ENCODE measurements at regions not wholly inside any gene's neighbourhood (a gene's known extent, or its start where the extent isn't known, plus 50 kb on each side); places are given as distances from the start of the nearest gene placed in this dataset.

DNA sequence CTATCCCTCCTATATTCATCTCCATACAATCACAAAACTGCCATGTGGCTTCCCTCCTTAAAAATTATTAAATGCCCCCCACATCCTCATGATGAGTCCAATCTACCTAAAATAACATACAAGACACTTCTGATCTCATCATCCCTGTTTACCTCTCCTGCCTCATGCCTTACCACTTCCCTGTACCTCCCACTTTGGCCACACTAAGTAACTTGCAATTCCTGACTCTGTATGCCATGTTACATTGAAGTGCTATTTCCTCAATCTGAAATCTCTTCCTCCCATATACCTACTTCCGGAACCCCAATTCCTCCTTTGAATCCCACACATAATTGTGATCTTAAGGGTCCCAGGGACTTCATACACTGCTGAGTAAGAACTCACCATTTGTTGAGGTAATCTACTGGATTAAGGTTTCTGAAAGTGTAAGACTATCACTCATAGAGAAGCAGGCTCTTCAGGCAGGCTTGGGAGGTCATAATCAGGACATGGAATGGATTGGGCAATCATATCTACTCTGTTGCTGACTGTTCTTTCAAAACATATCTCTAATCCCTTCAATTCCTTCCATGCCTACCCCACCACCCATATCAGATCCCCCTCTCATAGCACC, 117.6 kb upstream of the PLEKHG7 start:
- no peak overlapping the region for H3K27ac ChIP-seq (ENCODE audit: low read depth, low read length, poor library complexity, severe bottlenecking)
- DNase-seq (ENCODE audit: low spot score): no peak
- BruUV-seq (replicated peaks): no TSS peak
- TF ChIP-seq EZH2 (IDR thresholded peaks at IDR 0.05; ENCODE audit: borderline replicate concordance, low read depth, low read length, poor library complexity, severe bottlenecking): no peak
- TF ChIP-seq, protein P1, sequence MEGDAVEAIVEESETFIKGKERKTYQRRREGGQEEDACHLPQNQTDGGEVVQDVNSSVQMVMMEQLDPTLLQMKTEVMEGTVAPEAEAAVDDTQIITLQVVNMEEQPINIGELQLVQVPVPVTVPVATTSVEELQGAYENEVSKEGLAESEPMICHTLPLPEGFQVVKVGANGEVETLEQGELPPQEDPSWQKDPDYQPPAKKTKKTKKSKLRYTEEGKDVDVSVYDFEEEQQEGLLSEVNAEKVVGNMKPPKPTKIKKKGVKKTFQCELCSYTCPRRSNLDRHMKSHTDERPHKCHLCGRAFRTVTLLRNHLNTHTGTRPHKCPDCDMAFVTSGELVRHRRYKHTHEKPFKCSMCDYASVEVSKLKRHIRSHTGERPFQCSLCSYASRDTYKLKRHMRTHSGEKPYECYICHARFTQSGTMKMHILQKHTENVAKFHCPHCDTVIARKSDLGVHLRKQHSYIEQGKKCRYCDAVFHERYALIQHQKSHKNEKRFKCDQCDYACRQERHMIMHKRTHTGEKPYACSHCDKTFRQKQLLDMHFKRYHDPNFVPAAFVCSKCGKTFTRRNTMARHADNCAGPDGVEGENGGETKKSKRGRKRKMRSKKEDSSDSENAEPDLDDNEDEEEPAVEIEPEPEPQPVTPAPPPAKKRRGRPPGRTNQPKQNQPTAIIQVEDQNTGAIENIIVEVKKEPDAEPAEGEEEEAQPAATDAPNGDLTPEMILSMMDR (conservative IDR thresholded peaks at IDR 0.05; ENCODE audit: low read depth, low read length): no peak
- H3K4me3 ChIP-seq (ENCODE audit: low read depth, low read length, poor library complexity, severe bottlenecking): no peak overlapping the region
- no peaks in the 10 kb centered on the region for H3K36me3 ChIP-seq (ENCODE audit: insufficient read depth, low read length, poor library complexity, severe bottlenecking)
- CTCF ChIA-PET: no interaction called here
- POLR2A ChIA-PET (ENCODE audit: low non-redundant PET): no interaction called here
- intact Hi-C loops (cut with micrococcal nuclease; ENCODE audit: unreplicated experiment): no loop called here
- H3K27me3 ChIP-seq (replicated peaks; ENCODE audit: insufficient read depth, low read depth, low read length, poor library complexity): no peaks in the 10 kb centered on the region
- no peaks in the 10 kb centered on the region for H3K9me3 ChIP-seq (ENCODE audit: low read depth, low read length, poor library complexity, severe bottlenecking)
- no peaks in the 10 kb centered on the region for H3K4me1 ChIP-seq (ENCODE audit: insufficient read depth, low read length, poor library complexity, severe bottlenecking)

DNA sequence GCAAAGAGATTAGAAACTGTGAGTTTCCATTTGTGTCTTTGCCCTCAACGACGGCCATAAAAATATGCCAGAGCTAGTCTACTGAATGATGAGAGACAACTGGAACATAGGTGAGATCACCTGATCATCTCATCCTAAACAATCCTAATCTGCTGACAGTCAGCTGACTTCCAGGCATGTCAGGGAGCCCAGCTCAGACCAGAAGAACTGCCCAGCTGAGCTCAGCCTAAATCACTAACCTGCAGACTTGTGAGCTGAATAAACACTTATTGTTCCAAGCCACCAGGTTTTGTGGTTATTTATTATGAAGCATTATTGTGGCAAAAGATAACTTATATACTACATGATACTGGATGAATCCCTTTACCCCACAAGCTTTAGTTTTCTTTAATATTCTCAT, 118.9 kb upstream of the PLEKHG7 start:
- ChIA-PET POLR2A (ENCODE audit: low non-redundant PET) (no interaction called here), CTCF (no interaction called here)
- DNase-seq (ENCODE audit: low spot score): no peak
- H3K36me3 ChIP-seq (ENCODE audit: insufficient read depth, low read length, poor library complexity, severe bottlenecking): no peaks in the 10 kb centered on the region
- no peaks in the 10 kb centered on the region for H3K27me3 ChIP-seq (replicated peaks; ENCODE audit: insufficient read depth, low read depth, low read length, poor library complexity)
- TF ChIP-seq EZH2 (IDR thresholded peaks at IDR 0.05; ENCODE audit: borderline replicate concordance, low read depth, low read length, poor library complexity, severe bottlenecking): no peak
- TF ChIP-seq, protein P1 (conservative IDR thresholded peaks at IDR 0.05; ENCODE audit: low read depth, low read length): no peak
- no peaks in the 10 kb centered on the region for H3K9me3 ChIP-seq (ENCODE audit: low read depth, low read length, poor library complexity, severe bottlenecking)
- H3K27ac ChIP-seq (ENCODE audit: low read depth, low read length, poor library complexity, severe bottlenecking): no peak overlapping the region
- no peak overlapping the region for H3K4me3 ChIP-seq (ENCODE audit: low read depth, low read length, poor library complexity, severe bottlenecking)
- intact Hi-C loops (cut with micrococcal nuclease; ENCODE audit: unreplicated experiment): no loop called here
- BruUV-seq (replicated peaks): no TSS peak
- no peaks in the 10 kb centered on the region for H3K4me1 ChIP-seq (ENCODE audit: insufficient read depth, low read length, poor library complexity, severe bottlenecking)

DNA sequence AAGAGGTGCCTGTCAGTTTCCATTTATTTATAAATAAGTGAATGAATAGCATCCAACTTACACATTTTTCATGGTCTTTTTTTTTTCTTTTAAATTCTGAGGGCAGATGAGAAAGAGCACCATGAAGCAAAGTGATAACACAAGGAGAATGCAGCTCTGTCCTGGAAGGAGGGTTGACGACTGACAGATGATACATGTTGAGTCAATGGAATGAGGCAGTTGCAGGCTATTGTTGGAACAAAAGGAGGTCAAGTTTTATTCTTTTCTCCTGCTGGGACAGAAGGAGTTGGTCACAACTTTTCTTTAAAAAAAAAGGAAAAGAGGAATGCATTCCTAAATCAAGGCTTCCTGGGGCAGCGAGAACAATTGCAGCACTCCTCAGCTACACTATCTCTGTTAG, 119.9 kb upstream of the PLEKHG7 start:
- H3K4me1 ChIP-seq (ENCODE audit: insufficient read depth, low read length, poor library complexity, severe bottlenecking): no peaks in the 10 kb centered on the region
- no peak for TF ChIP-seq EZH2 (IDR thresholded peaks at IDR 0.05; ENCODE audit: borderline replicate concordance, low read depth, low read length, poor library complexity, severe bottlenecking)
- TF ChIP-seq, protein P1 (conservative IDR thresholded peaks at IDR 0.05; ENCODE audit: low read depth, low read length): no peak
- intact Hi-C loops (cut with micrococcal nuclease; ENCODE audit: unreplicated experiment): no loop called here
- H3K4me3 ChIP-seq (ENCODE audit: low read depth, low read length, poor library complexity, severe bottlenecking): no peak overlapping the region
- no TSS peak for BruUV-seq (replicated peaks)
- H3K9me3 ChIP-seq (ENCODE audit: low read depth, low read length, poor library complexity, severe bottlenecking): no peaks in the 10 kb centered on the region
- no peak for DNase-seq (ENCODE audit: low spot score)
- H3K27me3 ChIP-seq (replicated peaks; ENCODE audit: insufficient read depth, low read depth, low read length, poor library complexity): no peaks in the 10 kb centered on the region
- no peak overlapping the region for H3K27ac ChIP-seq (ENCODE audit: low read depth, low read length, poor library complexity, severe bottlenecking)
- ChIA-PET CTCF (no interaction called here), POLR2A (ENCODE audit: low non-redundant PET) (no interaction called here)
- no peaks in the 10 kb centered on the region for H3K36me3 ChIP-seq (ENCODE audit: insufficient read depth, low read length, poor library complexity, severe bottlenecking)

Data from A673 (cell line).